ENCODE measurements at regions not wholly inside any gene's neighbourhood (a gene's known extent, or its start where the extent isn't known, plus 50 kb on each side); places are given as distances from the start of the nearest gene placed in this dataset.
A peak's percentile ranks its signal among the peaks of the same experiment; 100 is the strongest.

DNA sequence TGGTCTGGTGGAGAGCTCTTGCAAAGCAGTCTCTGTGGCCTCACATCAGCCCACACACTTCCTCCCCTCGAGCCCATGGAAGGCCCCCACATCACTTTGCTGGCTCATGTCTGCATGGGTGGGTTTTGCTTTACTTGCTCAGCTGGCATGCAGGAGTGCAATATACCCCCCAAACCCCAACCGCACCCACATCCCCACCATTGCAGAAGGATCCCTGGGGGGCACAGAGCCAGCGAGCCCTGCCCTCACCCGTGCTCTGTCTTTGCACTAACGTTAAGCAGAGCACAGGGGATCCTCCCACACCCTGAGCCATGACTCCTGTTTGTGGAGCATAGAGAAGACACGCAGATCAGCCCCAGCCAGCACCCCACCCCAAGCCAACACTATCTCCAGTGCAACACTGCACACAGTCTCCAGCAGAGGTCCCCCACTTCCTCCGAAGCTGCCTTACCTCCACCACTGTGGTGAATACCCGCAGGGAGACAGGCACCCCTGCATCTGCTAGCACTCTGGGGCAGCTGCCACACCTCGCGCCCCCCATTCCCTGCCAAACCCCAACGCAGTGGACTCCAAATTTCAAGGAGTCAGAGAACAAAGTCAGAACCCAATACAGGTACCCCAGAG lies 177.8 kb upstream of the RGPD4 start:
- peaks cover 4% of the 10 kb centered on the region for H3K36me3 Mint-ChIP-seq (ENCODE audit: low read depth)
- H3K4me1 Mint-ChIP-seq, result no peaks in the 10 kb centered on the region
- H3K4me3 Mint-ChIP-seq, result no peak overlapping the region

DNA sequence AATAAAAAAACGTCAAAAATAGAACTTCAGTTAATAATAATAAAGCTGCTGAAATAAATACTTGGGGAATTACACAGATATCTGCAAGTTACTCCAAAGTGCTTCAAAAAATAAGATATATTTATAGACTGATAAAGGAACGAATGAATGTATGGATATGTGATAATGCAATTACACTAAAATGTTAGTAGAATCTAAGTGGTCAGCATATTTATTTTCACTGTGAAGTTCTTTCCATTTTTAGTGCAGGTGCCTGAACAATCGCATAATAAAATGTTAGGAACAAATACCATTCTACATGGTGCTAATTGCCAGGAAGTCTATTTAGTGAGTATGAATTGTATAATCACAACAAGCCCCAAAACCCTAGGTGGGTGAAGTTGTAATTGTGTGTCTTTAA lies 169.6 kb upstream of the RGPD4 start:
- Mint-ChIP-seq H3K27me3 (ENCODE audit: low read depth) (peaks cover 4% of the 10 kb centered on the region), H3K4me1 (no peaks in the 10 kb centered on the region), H3K4me3 (no peak overlapping the region), H3K27ac (no peak overlapping the region), H3K36me3 (ENCODE audit: low read depth) (no peaks in the 10 kb centered on the region), H3K9me3 (peaks cover 4% of the 10 kb centered on the region)
- TF ChIP-seq, protein P1, sequence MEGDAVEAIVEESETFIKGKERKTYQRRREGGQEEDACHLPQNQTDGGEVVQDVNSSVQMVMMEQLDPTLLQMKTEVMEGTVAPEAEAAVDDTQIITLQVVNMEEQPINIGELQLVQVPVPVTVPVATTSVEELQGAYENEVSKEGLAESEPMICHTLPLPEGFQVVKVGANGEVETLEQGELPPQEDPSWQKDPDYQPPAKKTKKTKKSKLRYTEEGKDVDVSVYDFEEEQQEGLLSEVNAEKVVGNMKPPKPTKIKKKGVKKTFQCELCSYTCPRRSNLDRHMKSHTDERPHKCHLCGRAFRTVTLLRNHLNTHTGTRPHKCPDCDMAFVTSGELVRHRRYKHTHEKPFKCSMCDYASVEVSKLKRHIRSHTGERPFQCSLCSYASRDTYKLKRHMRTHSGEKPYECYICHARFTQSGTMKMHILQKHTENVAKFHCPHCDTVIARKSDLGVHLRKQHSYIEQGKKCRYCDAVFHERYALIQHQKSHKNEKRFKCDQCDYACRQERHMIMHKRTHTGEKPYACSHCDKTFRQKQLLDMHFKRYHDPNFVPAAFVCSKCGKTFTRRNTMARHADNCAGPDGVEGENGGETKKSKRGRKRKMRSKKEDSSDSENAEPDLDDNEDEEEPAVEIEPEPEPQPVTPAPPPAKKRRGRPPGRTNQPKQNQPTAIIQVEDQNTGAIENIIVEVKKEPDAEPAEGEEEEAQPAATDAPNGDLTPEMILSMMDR (IDR thresholded peaks at IDR 0.05; ENCODE audit: unreplicated experiment in 3 of 3), result no peak

More for the DNA sequence above, 177.8 kb upstream of the RGPD4 start:
- H3K27me3 Mint-ChIP-seq (ENCODE audit: low read depth), result peaks cover 3% of the 10 kb centered on the region
- no peak overlapping the region for H3K27ac Mint-ChIP-seq
- TF ChIP-seq, protein P1 (IDR thresholded peaks at IDR 0.05; ENCODE audit: unreplicated experiment in 3 of 3), result no peak
- H3K9me3 Mint-ChIP-seq, result peaks cover 26% of the 10 kb centered on the region

DNA sequence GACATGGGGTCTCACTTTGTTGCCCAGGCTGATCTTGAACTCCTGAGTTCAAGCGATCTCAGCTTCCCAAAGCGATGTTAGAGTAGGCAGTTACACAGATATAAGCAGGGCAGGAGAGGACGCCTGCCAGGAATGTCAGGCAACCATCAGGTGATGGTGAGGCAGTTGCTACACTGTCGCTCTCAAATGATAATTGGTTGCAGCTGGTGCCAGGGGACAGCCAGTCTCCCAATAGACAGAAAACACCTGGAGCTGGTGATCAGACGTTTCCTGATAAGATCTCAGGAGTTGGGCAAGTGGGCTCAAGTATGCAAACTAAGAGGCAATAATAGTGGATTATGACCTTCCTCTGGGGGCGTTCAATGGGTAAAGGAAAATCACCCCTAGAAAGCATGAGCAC lies 163.1 kb upstream of the RGPD4 start:
- TF ChIP-seq, protein P1 (IDR thresholded peaks at IDR 0.05; ENCODE audit: unreplicated experiment in 3 of 3), result no peak
- H3K27me3 Mint-ChIP-seq (ENCODE audit: low read depth), result no peaks in the 10 kb centered on the region
- no peaks in the 10 kb centered on the region for H3K4me1 Mint-ChIP-seq
- H3K27ac Mint-ChIP-seq, result no peak overlapping the region
- H3K9me3 Mint-ChIP-seq, result peaks cover 10% of the 10 kb centered on the region
- no peaks in the 10 kb centered on the region for H3K36me3 Mint-ChIP-seq (ENCODE audit: low read depth)
- H3K4me3 Mint-ChIP-seq, result no peak overlapping the region

DNA sequence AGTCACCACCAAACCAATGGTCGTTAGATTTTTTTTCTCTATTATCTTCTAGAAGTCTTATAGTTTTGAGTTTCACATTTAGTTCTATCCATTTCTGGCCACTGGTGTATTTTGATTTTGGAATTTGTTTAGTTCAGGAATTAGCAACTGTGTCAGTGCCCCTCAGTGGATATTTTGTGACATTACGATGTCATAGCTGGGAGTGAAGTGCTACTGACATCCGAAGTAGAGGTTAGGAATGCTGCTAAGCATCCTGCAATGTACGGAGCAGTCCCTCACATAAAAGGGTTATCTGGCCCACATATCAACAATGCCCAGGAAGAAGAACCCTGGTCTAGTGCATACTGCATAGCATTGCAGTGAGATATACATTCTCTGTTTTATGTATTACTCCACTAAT lies 157.4 kb upstream of the RGPD4 start:
- TF ChIP-seq, protein P1 (IDR thresholded peaks at IDR 0.05; ENCODE audit: unreplicated experiment in 3 of 3), result peak in 1 of 3 experiments; percentile 14
- H3K27me3 Mint-ChIP-seq (ENCODE audit: low read depth), result peaks cover 4% of the 10 kb centered on the region
- H3K9me3 Mint-ChIP-seq, result peaks cover 28% of the 10 kb centered on the region
- no peak overlapping the region for H3K4me3 Mint-ChIP-seq
- peaks cover 4% of the 10 kb centered on the region for H3K4me1 Mint-ChIP-seq
- H3K36me3 Mint-ChIP-seq (ENCODE audit: low read depth), result peaks cover 11% of the 10 kb centered on the region
- H3K27ac Mint-ChIP-seq, result no peak overlapping the region

DNA sequence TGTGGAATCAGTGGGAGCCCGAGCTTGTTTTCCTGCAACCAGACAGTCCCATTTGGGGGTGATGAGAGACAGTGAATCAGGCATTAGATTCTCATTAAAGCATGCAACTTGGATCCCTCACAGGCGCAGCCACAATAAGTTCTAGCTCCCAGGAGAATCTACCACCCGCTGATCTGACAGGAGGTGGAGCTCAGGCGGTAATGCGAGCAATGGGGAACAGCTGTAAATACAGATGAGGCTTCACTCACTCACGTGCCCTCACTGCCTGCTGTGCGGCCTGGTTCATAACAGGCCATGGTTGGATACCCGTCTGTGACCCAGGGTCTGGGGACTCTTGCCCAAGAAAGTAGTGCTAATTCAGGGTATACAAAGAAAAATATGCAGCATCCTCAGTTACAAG lies 144.8 kb upstream of the RGPD4 start:
- H3K4me3 Mint-ChIP-seq, result no peak overlapping the region
- H3K9me3 Mint-ChIP-seq, result no peaks in the 10 kb centered on the region
- H3K27ac Mint-ChIP-seq, result no peak overlapping the region
- H3K27me3 Mint-ChIP-seq (ENCODE audit: low read depth), result peaks cover 5% of the 10 kb centered on the region
- no peaks in the 10 kb centered on the region for H3K4me1 Mint-ChIP-seq
- TF ChIP-seq, protein P1 (IDR thresholded peaks at IDR 0.05; ENCODE audit: unreplicated experiment in 3 of 3), result no peak
- no peaks in the 10 kb centered on the region for H3K36me3 Mint-ChIP-seq (ENCODE audit: low read depth)

DNA sequence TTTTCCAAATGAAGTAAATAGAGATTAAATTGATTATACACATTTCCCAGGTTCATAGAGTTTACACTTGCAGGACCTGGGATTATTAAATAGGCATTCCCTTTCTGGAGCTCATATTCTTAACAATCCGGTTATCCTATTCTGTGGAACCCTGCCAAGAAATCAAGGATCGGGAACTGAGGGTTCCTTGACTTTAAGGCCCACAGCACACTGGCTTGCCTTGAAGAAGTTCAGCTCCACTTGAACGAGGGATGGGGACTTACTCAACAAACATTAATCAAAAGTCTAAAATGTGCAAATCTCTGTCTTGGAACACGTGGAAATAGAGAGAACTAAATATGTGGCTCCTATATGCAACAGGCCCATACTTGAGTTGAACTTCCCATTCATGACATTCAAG lies 142.3 kb upstream of the RGPD4 start:
- H3K4me3 Mint-ChIP-seq, result no peak overlapping the region

More for the DNA sequence above, 142.3 kb upstream of the RGPD4 start:
- Mint-ChIP-seq H3K27me3 (ENCODE audit: low read depth) (peaks cover 5% of the 10 kb centered on the region), H3K4me1 (no peaks in the 10 kb centered on the region), H3K36me3 (ENCODE audit: low read depth) (no peaks in the 10 kb centered on the region), H3K9me3 (no peaks in the 10 kb centered on the region), H3K27ac (no peak overlapping the region)
- TF ChIP-seq, protein P1 (IDR thresholded peaks at IDR 0.05; ENCODE audit: unreplicated experiment in 3 of 3), result no peak

Measured in nephron (organoid).